AG09319 (cell line): ENCODE measurements at regions not wholly inside any gene's neighbourhood (a gene's known extent, or its start where the extent isn't known, plus 50 kb on each side); places are given as distances from the start of the nearest gene placed in this dataset.

ENCODE experiments used
- DNase-seq: peaks from one replicate; pipeline ENCODE4 v3.0.0-alpha.2; 2010; ENCODE audit warnings: low read depth; ENCODE audit errors: extremely low read depth
- TF ChIP-seq, protein P1 (sequence below): IDR thresholded peaks from 2 replicates; pipeline ENCODE4 v1.5.1; 2011; ENCODE audit warnings: low read depth, mild to moderate bottlenecking, inconsistent platforms, low read length, moderate library complexity

DNA sequence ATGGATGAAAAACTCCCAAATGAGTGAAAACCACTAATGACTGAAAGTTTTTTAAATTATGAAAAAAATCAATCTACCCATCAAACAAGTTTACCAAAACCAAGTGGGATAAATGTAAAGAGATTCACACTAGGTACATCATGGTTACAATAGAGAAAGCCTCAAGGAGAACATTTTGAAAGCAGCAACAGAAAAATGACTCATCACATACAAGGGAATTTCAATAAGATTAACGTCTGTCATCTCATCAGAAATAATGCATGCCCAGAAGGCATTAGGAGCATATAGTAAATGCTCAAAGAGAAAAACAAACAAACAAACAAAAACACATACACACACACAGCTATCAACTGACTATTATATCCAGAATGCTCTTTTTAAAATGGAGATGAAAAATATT is 261.8 kb upstream of the KIF2B start:
- DNase-seq = no peak

GRCh38 chr17:53548252-53548651 is 274.5 kb upstream of the KIF2B start:
- TF ChIP-seq, protein P1, sequence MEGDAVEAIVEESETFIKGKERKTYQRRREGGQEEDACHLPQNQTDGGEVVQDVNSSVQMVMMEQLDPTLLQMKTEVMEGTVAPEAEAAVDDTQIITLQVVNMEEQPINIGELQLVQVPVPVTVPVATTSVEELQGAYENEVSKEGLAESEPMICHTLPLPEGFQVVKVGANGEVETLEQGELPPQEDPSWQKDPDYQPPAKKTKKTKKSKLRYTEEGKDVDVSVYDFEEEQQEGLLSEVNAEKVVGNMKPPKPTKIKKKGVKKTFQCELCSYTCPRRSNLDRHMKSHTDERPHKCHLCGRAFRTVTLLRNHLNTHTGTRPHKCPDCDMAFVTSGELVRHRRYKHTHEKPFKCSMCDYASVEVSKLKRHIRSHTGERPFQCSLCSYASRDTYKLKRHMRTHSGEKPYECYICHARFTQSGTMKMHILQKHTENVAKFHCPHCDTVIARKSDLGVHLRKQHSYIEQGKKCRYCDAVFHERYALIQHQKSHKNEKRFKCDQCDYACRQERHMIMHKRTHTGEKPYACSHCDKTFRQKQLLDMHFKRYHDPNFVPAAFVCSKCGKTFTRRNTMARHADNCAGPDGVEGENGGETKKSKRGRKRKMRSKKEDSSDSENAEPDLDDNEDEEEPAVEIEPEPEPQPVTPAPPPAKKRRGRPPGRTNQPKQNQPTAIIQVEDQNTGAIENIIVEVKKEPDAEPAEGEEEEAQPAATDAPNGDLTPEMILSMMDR = no peak
- DNase-seq = no peak

More for the DNA sequence above, 261.8 kb upstream of the KIF2B start:
- TF ChIP-seq, protein P1 = no peak

- no peak for DNase-seq
- TF ChIP-seq, protein P1 = no peak
Measured at GRCh38 chr17:53543472-53543871, 279.3 kb upstream of the KIF2B start.

GRCh38 chr17:53538129-53538617 is 284.6 kb upstream of the KIF2B start:
- TF ChIP-seq, protein P1 = no peak
- no peak for DNase-seq

GRCh38 chr17:53527473-53527872 is 295.3 kb upstream of the KIF2B start:
- no peak for DNase-seq
- TF ChIP-seq, protein P1 = no peak

DNA sequence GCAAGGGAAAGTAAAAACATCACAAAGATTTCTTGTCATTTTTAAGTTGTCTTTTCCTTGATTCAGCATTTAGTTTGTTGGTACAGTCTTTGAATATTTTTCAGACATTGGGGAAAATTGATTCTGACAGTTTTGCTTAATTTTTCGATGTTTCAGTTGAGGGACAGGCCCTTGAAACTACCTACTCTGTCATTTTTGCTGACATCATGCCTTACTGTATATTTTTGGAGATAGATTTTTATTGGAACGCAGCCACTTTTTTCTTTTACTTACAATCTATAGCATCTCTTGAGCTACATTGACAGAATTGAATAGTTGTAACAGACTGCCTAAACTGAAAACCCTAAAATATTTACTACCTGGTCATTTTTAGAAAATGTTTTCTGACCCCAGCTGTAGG is 297.1 kb upstream of the KIF2B start:
- TF ChIP-seq, protein P1 = no peak
- no peak for DNase-seq

GRCh38 chr17:53516636-53517035 is 306.1 kb upstream of the KIF2B start:
- DNase-seq = no peak

More at GRCh38 chr17:53516636-53517035, 306.1 kb upstream of the KIF2B start:
- TF ChIP-seq, protein P1 = no peak
